HCT116 (cell line): ENCODE measurements at regions not wholly inside any gene's neighbourhood (a gene's known extent, or its start where the extent isn't known, plus 50 kb on each side); places are given as distances from the start of the nearest gene placed in this dataset.

Source experiments
- CEBPB ChIP-seq: IDR thresholded peaks from 2 replicates; pipeline ENCODE4 v1.6.1; 2012; ENCODE audit warnings: low read depth
- CTCF ChIP-seq, 3 experiments: fragments of 200-600 bp in 1 of 3; sonication (generic) in 1 of 3; IDR thresholded peaks in 2 of 3; conservative IDR thresholded peaks in 1 of 3; 2 replicates each; pipeline ENCODE4 v1.5.1; 2012 to 2017; ENCODE audit warnings: low read depth in 2 of 3, low read length in 2 of 3, antibody characterized with exemption in 1 of 3, borderline replicate concordance in 1 of 3, control low read depth in 1 of 3, mild to moderate bottlenecking in 1 of 3, mixed read lengths in 1 of 3, mixed run types in 1 of 3, moderate library complexity in 1 of 3; ENCODE audit not compliant: insufficient read depth in 1 of 3
- EGR1 ChIP-seq: IDR thresholded peaks from 2 replicates; pipeline ENCODE4 v1.6.1; 2012; ENCODE audit warnings: low read depth
- EZH2phosphoT487 ChIP-seq: fragments of 200-600 bp; IDR thresholded peaks from 2 replicates; pipeline ENCODE4 v1.6.1; 2018; ENCODE audit warnings: antibody characterized with exemption, borderline replicate concordance
- JUND ChIP-seq: IDR thresholded peaks from 2 replicates; pipeline ENCODE4 v1.6.1; 2012
- POLR2A ChIP-seq: IDR thresholded peaks from 2 replicates; pipeline ENCODE4 v1.7.0; 2011; ENCODE audit warnings: borderline replicate concordance; ENCODE audit not compliant: insufficient read depth, insufficient read length; ENCODE audit errors: extremely low read depth
- REST ChIP-seq: IDR thresholded peaks from 2 replicates; pipeline ENCODE4 v1.6.1; 2012; ENCODE audit warnings: low read depth
- YY1 ChIP-seq: IDR thresholded peaks from 2 replicates; pipeline ENCODE4 v1.6.1; 2011; ENCODE audit warnings: low read length, low read depth, moderate library complexity, mild to moderate bottlenecking; ENCODE audit not compliant: insufficient replicate concordance; ENCODE audit errors: extremely low read depth
- ZBTB33 ChIP-seq: IDR thresholded peaks from 2 replicates; pipeline ENCODE4 v1.6.1; 2011; ENCODE audit warnings: mild to moderate bottlenecking, low read length, moderate library complexity; ENCODE audit not compliant: insufficient replicate concordance; ENCODE audit errors: extremely low read depth
- ZNF274 ChIP-seq: fragments of 200-500 bp; sonication (Bioruptor generic); IDR thresholded peaks from 2 replicates; pipeline ENCODE4 v1.6.1; 2014; ENCODE audit warnings: mild to moderate bottlenecking, low read depth, low read length, inconsistent platforms

GRCh38 chr13:23515116-23515515 is 55.1 kb upstream of the TNFRSF19 start:
- TF ChIP-seq EZH2phosphoT487 (no peak), CTCF (IDR thresholded peaks at IDR 0.05 in 2 of 3, conservative IDR thresholded peaks at IDR 0.05 in 1 of 3; ENCODE audit: borderline replicate concordance in 1 of 3, insufficient read depth in 1 of 3, low read depth in 2 of 3, low read length in 2 of 3) (no peak), REST (no peak), CEBPB (no peak), EGR1 (no peak), POLR2A (no peak), ZBTB33 (no peak), YY1 (no peak), ZNF274 (no peak), JUND (no peak)
